ENCODE measurements at regions not wholly inside any gene's neighbourhood (a gene's known extent, or its start where the extent isn't known, plus 50 kb on each side); places are given as distances from the start of the nearest gene placed in this dataset.
A peak's percentile ranks its signal among the peaks of the same experiment; 100 is the strongest.

GRCh38 chr6:4401408-4402368 lies 266.3 kb upstream of the ECI2 start:
- no peak for DNase-seq

- DNase-seq = no peak
Observed at GRCh38 chr6:4399656-4400055, 264.3 kb upstream of the ECI2 start.

- no peak for DNase-seq
Observed at GRCh38 chr6:4398791-4399190, 263.4 kb upstream of the ECI2 start.

GRCh38 chr6:4397307-4397706 lies 261.9 kb upstream of the ECI2 start:
- DNase-seq = no peak

- DNase-seq = no peak
Observed at GRCh38 chr6:4396044-4396443, 260.7 kb upstream of the ECI2 start.

- no peak for DNase-seq
Observed at GRCh38 chr6:4395386-4395785, 260.0 kb upstream of the ECI2 start.

- no peak for DNase-seq
Observed at GRCh38 chr6:4394786-4395185, 259.4 kb upstream of the ECI2 start.

GRCh38 chr6:4388675-4389074 lies 253.3 kb upstream of the ECI2 start:
- DNase-seq = no peak

- DNase-seq = no peak
Observed at GRCh38 chr6:4384656-4385055, 249.3 kb upstream of the ECI2 start.

- DNase-seq = no peak
Observed at GRCh38 chr6:4383910-4384638, 248.7 kb upstream of the ECI2 start.

GRCh38 chr6:4382362-4382853 lies 247.0 kb upstream of the ECI2 start:
- DNase-seq = no peak

- DNase-seq = no peak
Observed at GRCh38 chr6:4381381-4381780, 246.0 kb upstream of the ECI2 start.

- DNase-seq = no peak
Observed at GRCh38 chr6:4380881-4381281, 245.5 kb upstream of the ECI2 start.

GRCh38 chr6:4379958-4380357 lies 244.6 kb upstream of the ECI2 start:
- DNase-seq = no peak

GRCh38 chr6:4378319-4378996 lies 243.1 kb upstream of the ECI2 start:
- DNase-seq = no peak

GRCh38 chr6:4377603-4378002 lies 242.2 kb upstream of the ECI2 start:
- DNase-seq = no peak

- no peak for DNase-seq
Observed at GRCh38 chr6:4374216-4374615, 238.8 kb upstream of the ECI2 start.

- DNase-seq = no peak
Observed at GRCh38 chr6:4372866-4373265, 237.5 kb upstream of the ECI2 start.

GRCh38 chr6:4371207-4371921 lies 236.0 kb upstream of the ECI2 start:
- DNase-seq = no peak

- DNase-seq = no peak
Observed at GRCh38 chr6:4370066-4370465, 234.7 kb upstream of the ECI2 start.

GRCh38 chr6:4369616-4370015 lies 234.2 kb upstream of the ECI2 start:
- DNase-seq = peak in 1 of 2 experiments; percentile 38

- no peak for DNase-seq
Observed at GRCh38 chr6:4368649-4369048, 233.3 kb upstream of the ECI2 start.

GRCh38 chr6:4367643-4368042 lies 232.3 kb upstream of the ECI2 start:
- no peak for DNase-seq

All from NCI-H446 (cell line).